T-cell (primary cell): ENCODE measurements at regions not wholly inside any gene's neighbourhood (a gene's known extent, or its start where the extent isn't known, plus 50 kb on each side); places are given as distances from the start of the nearest gene placed in this dataset.
A peak's percentile ranks its signal among the peaks of the same experiment; 100 is the strongest.

Experiments used
- ATAC-seq, 4 experiments: fragments of 200-7000 bp in 3 of 4; fragments of 150-1000 bp in 1 of 4; cut with Tn5 transposase; replicated peaks in 1 of 4; 1 replicate in 3 of 4; 2 replicates in 1 of 4; pipeline ENCODE4 v1.10.0; 2021; ENCODE audit warnings: moderate library complexity in 3 of 4, mild to moderate bottlenecking in 2 of 4, moderate number of reproducible peaks in 1 of 4
- CTCF ChIA-PET, 2 donors: fragments of 300-600 bp; sonication (Branson Sonifier 250); formaldehyde crosslinking; loops; one replicate each; lab custom pipeline; 2022; ENCODE audit warnings: antibody characterized with exemption in 2 of 2; lab: Charles Lee
- POLR2A ChIA-PET, 2 donors: fragments of 300-600 bp; sonication (Branson Sonifier 250); formaldehyde crosslinking; loops; one replicate each; lab custom pipeline; 2022; ENCODE audit warnings: antibody characterized with exemption in 2 of 2; lab: Charles Lee
- DNase-seq, 35 experiments: peaks; one replicate each; pipeline versions ENCODE4 v3.0.0 to v3.0.0-alpha.2; 2013 to 2023
- H3K27ac ChIP-seq: one replicate; pipeline ENCODE4 v1.5.1; 2013; ENCODE audit warnings: low read length
- H3K27me3 ChIP-seq, 2 experiments: replicated peaks in 1 of 2; 1 replicate in 1 of 2; 2 replicates in 1 of 2; pipeline versions ENCODE4 v1.6.1 to v1.7.0; 2013; ENCODE audit warnings: low read length in 1 of 2, mixed read lengths in 1 of 2; ENCODE audit not compliant: control insufficient read depth in 2 of 2, insufficient read depth in 2 of 2; ENCODE audit errors: extremely low read depth in 1 of 2
- H3K36me3 ChIP-seq, 2 donors: 1 replicate in 1 of 2; 2 replicates in 1 of 2; pipeline versions ENCODE4 v1.6.1 to v1.7.0; 2013; ENCODE audit warnings: low read length in 1 of 2; ENCODE audit not compliant: control insufficient read depth in 2 of 2, insufficient read depth in 1 of 2; ENCODE audit errors: extremely low read depth in 1 of 2
- H3K4me1 ChIP-seq, 2 experiments: 1 replicate in 1 of 2; 2 replicates in 1 of 2; pipeline versions ENCODE4 v1.6.1 to v1.7.0; 2013; ENCODE audit warnings: low read length in 2 of 2, mixed read lengths in 1 of 2; ENCODE audit not compliant: insufficient read depth in 2 of 2, control insufficient read depth in 1 of 2; ENCODE audit errors: extremely low read depth in 1 of 2
- H3K4me3 ChIP-seq, 2 donors: 1 replicate in 1 of 2; 2 replicates in 1 of 2; pipeline versions ENCODE4 v1.5.1 to v1.7.0; 2013; ENCODE audit warnings: mild to moderate bottlenecking in 2 of 2, low read length in 1 of 2, moderate library complexity in 1 of 2; ENCODE audit not compliant: control insufficient read depth in 1 of 2; ENCODE audit errors: extremely low read depth in 1 of 2
- H3K9me3 ChIP-seq: 2 replicates; pipeline ENCODE4 v1.7.0; 2013
- H3K27ac Mint-ChIP-seq, 2 donors: one replicate each; pipeline ENCODE4 v1.8.0; 2020 to 2021; ENCODE audit warnings: mild to moderate bottlenecking in 2 of 2, mixed read lengths in 2 of 2
- H3K27me3 Mint-ChIP-seq, 2 donors: one replicate each; pipeline ENCODE4 v1.8.0; 2021 to 2022; ENCODE audit warnings: mixed read lengths in 2 of 2
- H3K36me3 Mint-ChIP-seq: one replicate; pipeline ENCODE4 v1.8.0; 2021; ENCODE audit warnings: mixed read lengths
- H3K4me1 Mint-ChIP-seq, 3 donors: one replicate each; pipeline ENCODE4 v1.8.0; 2020 to 2022; ENCODE audit warnings: mixed read lengths in 3 of 3, mild to moderate bottlenecking in 1 of 3
- H3K4me3 Mint-ChIP-seq, 3 donors: one replicate each; pipeline ENCODE4 v1.8.0; 2020 to 2022; ENCODE audit warnings: mild to moderate bottlenecking in 3 of 3, mixed read lengths in 3 of 3, moderate library complexity in 3 of 3
- H3K9me3 Mint-ChIP-seq, 3 donors: one replicate each; pipeline ENCODE4 v1.8.0; 2020 to 2022; ENCODE audit warnings: mixed read lengths in 3 of 3
- WGBS: methylation state at CpG from one replicate; pipeline ENCODE4 v1.1.5; 2013; ENCODE audit warnings: missing lambda C conversion rate; ENCODE audit not compliant: insufficient coverage; 5-methylcytosine and 5-hydroxymethylcytosine counted together

- DNase-seq (peak in 1 of 35 experiments; percentile 9), ATAC-seq (peak in 1 of 4 experiments; percentile 32)
- ChIA-PET POLR2A (interaction anchor here in 1 of 2 donors (0.6 kb wide), 1 partner anchor 851 kb away, joined by 3 read pairs; no protein-coding TSS in a partner anchor), CTCF (no interaction called here)
- H3K4me1 ChIP-seq: peaks cover 5 to 8% of the 10 kb centered on the region in 2 experiments
- no peak overlapping the region for H3K27ac Mint-ChIP-seq
- H3K27me3 ChIP-seq: peaks cover 0 to 11% of the 10 kb centered on the region in 2 experiments
- H3K27ac ChIP-seq: no peak overlapping the region
- peak overlapping the region in 1 of 2 donors; percentile 51 for H3K4me3 ChIP-seq
- peaks cover 0 to 10% (median 0%) of the 10 kb centered on the region in 3 donors for H3K9me3 Mint-ChIP-seq
- H3K4me3 Mint-ChIP-seq: peak overlapping the region in 1 of 3 donors; percentile 18
- peaks cover 7% of the 10 kb centered on the region for H3K36me3 Mint-ChIP-seq
- WGBS: 33% methylated on average over 6 of the region's 10 CpGs
- no peaks in the 10 kb centered on the region for H3K27me3 Mint-ChIP-seq
- no peaks in the 10 kb centered on the region for H3K36me3 ChIP-seq
- H3K4me1 Mint-ChIP-seq: peaks cover 5 to 11% (median 5%) of the 10 kb centered on the region in 3 donors
- H3K9me3 ChIP-seq: peaks cover 2% of the 10 kb centered on the region
These were observed 284.6 kb upstream of the GATB start for GRCh38 chr4:152045449-152045806.

GRCh38 chr4:152044331-152045036 lies 283.7 kb upstream of the GATB start:
- Histone ChIP-seq H3K27me3 (peaks cover 0 to 11% of the 10 kb centered on the region in 2 experiments), H3K9me3 (peaks cover 2% of the 10 kb centered on the region), H3K27ac (no peak overlapping the region), H3K36me3 (no peaks in the 10 kb centered on the region), H3K4me1 (peaks cover 5 to 8% of the 10 kb centered on the region in 2 experiments), H3K4me3 (no peak overlapping the region)
- peaks cover 7% of the 10 kb centered on the region for H3K36me3 Mint-ChIP-seq
- DNase-seq (no peak), ATAC-seq (no peak)
- H3K27me3 Mint-ChIP-seq: no peaks in the 10 kb centered on the region
- ChIA-PET POLR2A (no interaction called here), CTCF (no interaction called here)
- H3K4me1 Mint-ChIP-seq: peaks cover 5 to 11% (median 5%) of the 10 kb centered on the region in 3 donors
- 83% methylated on average over 5 of the region's 9 CpGs for WGBS
- peaks cover 0 to 10% (median 0%) of the 10 kb centered on the region in 3 donors for H3K9me3 Mint-ChIP-seq
- no peak overlapping the region for H3K4me3 Mint-ChIP-seq
- H3K27ac Mint-ChIP-seq: no peak overlapping the region

- Histone ChIP-seq H3K27ac (no peak overlapping the region), H3K27me3 (peaks cover 0 to 11% of the 10 kb centered on the region in 2 experiments), H3K36me3 (no peaks in the 10 kb centered on the region), H3K4me1 (peaks cover 5 to 8% of the 10 kb centered on the region in 2 experiments), H3K4me3 (no peak overlapping the region), H3K9me3 (peaks cover 2% of the 10 kb centered on the region)
- H3K4me1 Mint-ChIP-seq: peaks cover 5 to 11% (median 6%) of the 10 kb centered on the region in 3 donors
- DNase-seq: no peak
- no peak for ATAC-seq
- CTCF ChIA-PET: no interaction called here
- WGBS: 60% methylated on average over 3 of the region's 4 CpGs
- H3K27me3 Mint-ChIP-seq: no peaks in the 10 kb centered on the region
- H3K27ac Mint-ChIP-seq: no peak overlapping the region
- POLR2A ChIA-PET: interaction anchor here in 1 of 2 donors (0.6 kb wide), 1 partner anchor 50 kb away, joined by 3 read pairs; no protein-coding TSS in a partner anchor
- no peak overlapping the region for H3K4me3 Mint-ChIP-seq
- peaks cover 0 to 10% (median 0%) of the 10 kb centered on the region in 3 donors for H3K9me3 Mint-ChIP-seq
- peaks cover 7% of the 10 kb centered on the region for H3K36me3 Mint-ChIP-seq
These were observed 280.5 kb upstream of the GATB start for GRCh38 chr4:152041295-152041694.

GRCh38 chr4:152039691-152040090 lies 278.9 kb upstream of the GATB start:
- Histone ChIP-seq H3K27me3 (no peaks in the 10 kb centered on the region), H3K36me3 (no peaks in the 10 kb centered on the region), H3K9me3 (no peaks in the 10 kb centered on the region), H3K4me3 (no peak overlapping the region), H3K4me1 (no peaks in the 10 kb centered on the region), H3K27ac (no peak overlapping the region)
- ChIA-PET POLR2A (no interaction called here), CTCF (no interaction called here)
- no peak overlapping the region for H3K27ac Mint-ChIP-seq
- DNase-seq: no peak
- ATAC-seq: no peak
- H3K36me3 Mint-ChIP-seq: peaks cover 7% of the 10 kb centered on the region
- no peak overlapping the region for H3K4me3 Mint-ChIP-seq
- no peaks in the 10 kb centered on the region for H3K27me3 Mint-ChIP-seq
- peaks cover 0 to 10% (median 3%) of the 10 kb centered on the region in 3 donors for H3K4me1 Mint-ChIP-seq
- peaks cover 0 to 10% (median 0%) of the 10 kb centered on the region in 3 donors for H3K9me3 Mint-ChIP-seq
- no CpG with 5 or more reads among the region's 5 CpGs for WGBS

- Mint-ChIP-seq H3K36me3 (peaks cover 7% of the 10 kb centered on the region), H3K27me3 (no peaks in the 10 kb centered on the region), H3K27ac (no peak overlapping the region), H3K4me3 (no peak overlapping the region), H3K4me1 (peaks cover 0 to 3% (median 2%) of the 10 kb centered on the region in 3 donors), H3K9me3 (peaks cover 0 to 10% (median 0%) of the 10 kb centered on the region in 3 donors)
- ChIA-PET CTCF (no interaction called here), POLR2A (no interaction called here)
- no peaks in the 10 kb centered on the region for H3K9me3 ChIP-seq
- DNase-seq: no peak
- no peaks in the 10 kb centered on the region for H3K27me3 ChIP-seq
- H3K36me3 ChIP-seq: no peaks in the 10 kb centered on the region
- ATAC-seq: no peak
- no peak overlapping the region for H3K4me3 ChIP-seq
- no peak overlapping the region for H3K27ac ChIP-seq
- H3K4me1 ChIP-seq: no peaks in the 10 kb centered on the region
- 97% methylated on average over 11 of the region's 11 CpGs for WGBS
These were observed 278.2 kb upstream of the GATB start for GRCh38 chr4:152039023-152039481.

- Mint-ChIP-seq H3K4me3 (no peak overlapping the region), H3K36me3 (peaks cover 5% of the 10 kb centered on the region), H3K9me3 (peaks cover 0 to 7% (median 0%) of the 10 kb centered on the region in 3 donors), H3K27ac (no peak overlapping the region), H3K27me3 (no peaks in the 10 kb centered on the region), H3K4me1 (peaks cover 0 to 2% (median 0%) of the 10 kb centered on the region in 3 donors)
- Histone ChIP-seq H3K36me3 (no peaks in the 10 kb centered on the region), H3K4me3 (no peak overlapping the region), H3K27me3 (no peaks in the 10 kb centered on the region), H3K9me3 (no peaks in the 10 kb centered on the region), H3K27ac (no peak overlapping the region), H3K4me1 (no peaks in the 10 kb centered on the region)
- no CpG with 5 or more reads among the region's 3 CpGs for WGBS
- ATAC-seq (no peak), DNase-seq (no peak)
- POLR2A ChIA-PET: no interaction called here
- CTCF ChIA-PET: no interaction called here
These were observed 277.4 kb upstream of the GATB start for GRCh38 chr4:152038238-152038637.
